ENCODE measurements at regions not wholly inside any gene's neighbourhood (a gene's known extent, or its start where the extent isn't known, plus 50 kb on each side); places are given as distances from the start of the nearest gene placed in this dataset.

- TF ChIP-seq BHLHE40 (IDR thresholded peaks at IDR 0.05; ENCODE audit: borderline replicate concordance): no peak
- TF ChIP-seq SUZ12 (IDR thresholded peaks at IDR 0.05): no peak
- TF ChIP-seq TARDBP (IDR thresholded peaks at IDR 0.05): no peak
- TF ChIP-seq PKNOX1 (IDR thresholded peaks at IDR 0.05): no peak
- no peak for TF ChIP-seq FOXA1 (IDR thresholded peaks at IDR 0.05)
Observed at GRCh38 chr6:102766963-102767362, 1373.5 kb downstream of the GRIK2 start.
